HCT116 (cell line): ENCODE measurements at regions not wholly inside any gene's neighbourhood (a gene's known extent, or its start where the extent isn't known, plus 50 kb on each side); places are given as distances from the start of the nearest gene placed in this dataset.

Experiments
- ATAC-seq: fragments of 200-7000 bp; cut with Tn5 transposase; 2 replicates; pipeline ENCODE4 v1.9.1; 2020; ENCODE audit warnings: mild to moderate bottlenecking, moderate library complexity
- BruUV-seq: library from RNA; stranded (reverse); fragments of 400-500 nt; replicated peaks from 2 replicates; lab custom pipeline; 2021; lab: Mats Ljungman, UMichigan
- CTCF ChIA-PET: fragments of 300-600 bp; sonication (Branson Sonifier 250); formaldehyde crosslinking; loops from one replicate; lab custom pipeline; 2021; ENCODE audit warnings: antibody characterized with exemption; lab: Charles Lee
- POLR2A ChIA-PET: fragments of 300-600, 350-600 bp; sonication (Branson Sonifier 250); formaldehyde crosslinking; loops from one replicate; lab custom pipeline; 2021; ENCODE audit warnings: antibody characterized with exemption; lab: Charles Lee
- RAD21 ChIA-PET, 2 experiments: fragments of 300-600 bp; sonication (Branson Sonifier 250); formaldehyde crosslinking; loops; one replicate each; lab custom pipeline; 2023; ENCODE audit warnings: low total read pairs in 2 of 2; ENCODE audit not compliant: uncharacterized antibody in 2 of 2, unreplicated experiment in 2 of 2, low non-redundant PET in 1 of 2; lab: Charles Lee
- DNase-seq: peaks from one replicate; pipeline ENCODE4 v3.0.0-alpha.2; 2010; ENCODE audit warnings: low read depth, low spot score
- H2AFZ ChIP-seq: fragments of 200-600 bp; shearing (Covaris generic), sonication (generic); 2 replicates; pipeline ENCODE4 v1.6.1; 2017; ENCODE audit warnings: low read depth, mixed run types, mixed read lengths, antibody characterized with exemption, low read length; ENCODE audit not compliant: poor library complexity, severe bottlenecking
- H3K27ac ChIP-seq: 2 replicates; pipeline ENCODE4 v1.5.1; 2012; ENCODE audit warnings: low read depth, low read length
- H3K27me3 ChIP-seq: fragments of 200-600 bp; sonication (generic); 2 replicates; pipeline ENCODE4 v1.6.1; 2016; ENCODE audit warnings: mixed run types, low read length, mixed read lengths; ENCODE audit not compliant: insufficient read depth
- H3K36me3 ChIP-seq, 2 experiments: fragments of 200-500 bp in 1 of 2; fragments of 200-600 bp in 1 of 2; sonication (Bioruptor generic) in 1 of 2; sonication (generic) in 1 of 2; 2 replicates each; pipeline versions ENCODE4 v1.5.1 to v1.6.1; 2014 to 2016; ENCODE audit warnings: low read length in 2 of 2, inconsistent platforms in 1 of 2, mixed read lengths in 1 of 2, mixed run types in 1 of 2; ENCODE audit not compliant: insufficient read depth in 2 of 2, control insufficient read depth in 1 of 2
- H3K4me1 ChIP-seq, 2 experiments: fragments of 200-600 bp in 1 of 2; sonication (generic) in 1 of 2; 2 replicates each; pipeline versions ENCODE4 v1.5.1 to v1.6.1; 2012 to 2017; ENCODE audit warnings: low read length in 2 of 2, inconsistent platforms in 1 of 2, mild to moderate bottlenecking in 1 of 2, mixed read lengths in 1 of 2, mixed run types in 1 of 2, moderate library complexity in 1 of 2; ENCODE audit not compliant: insufficient read depth in 2 of 2, control insufficient read depth in 1 of 2
- H3K4me2 ChIP-seq: fragments of 200-600 bp; sonication (generic); 2 replicates; pipeline ENCODE4 v1.6.1; 2017; ENCODE audit warnings: mixed run types, low read length, mixed read lengths
- H3K4me3 ChIP-seq, 2 experiments: fragments of 200-600 bp in 1 of 2; sonication (generic) in 1 of 2; replicated peaks in 1 of 2; 2 replicates each; pipeline ENCODE4 v1.5.1; 2011 to 2016; ENCODE audit warnings: low read length in 2 of 2, control low read depth in 1 of 2, low read depth in 1 of 2, mild to moderate bottlenecking in 1 of 2, mixed read lengths in 1 of 2, mixed run types in 1 of 2
- H3K79me2 ChIP-seq: fragments of 200-600 bp; sonication (generic); 2 replicates; pipeline ENCODE4 v1.6.1; 2017; ENCODE audit warnings: mild to moderate bottlenecking, mixed run types, low read length, moderate library complexity, mixed read lengths; ENCODE audit not compliant: insufficient read depth
- H3K9ac ChIP-seq: fragments of 200-600 bp; sonication (generic); 2 replicates; pipeline ENCODE4 v1.6.1; 2016; ENCODE audit warnings: low read length, mixed read lengths
- H3K9me2 ChIP-seq: fragments of 200-600 bp; sonication (generic), shearing (Covaris generic); 2 replicates; pipeline ENCODE4 v1.6.1; 2017; ENCODE audit warnings: mixed run types, mild to moderate bottlenecking, moderate library complexity; ENCODE audit not compliant: insufficient read depth
- H3K9me3 ChIP-seq, 2 experiments: fragments of 200-500 bp in 1 of 2; fragments of 200-600 bp in 1 of 2; sonication (Bioruptor generic) in 1 of 2; sonication (generic) in 1 of 2; 2 replicates each; pipeline ENCODE4 v1.6.1; 2014 to 2017; ENCODE audit warnings: low read length in 2 of 2, mixed read lengths in 2 of 2, inconsistent platforms in 1 of 2, low read depth in 1 of 2, mild to moderate bottlenecking in 1 of 2, mixed run types in 1 of 2, moderate library complexity in 1 of 2; ENCODE audit not compliant: control insufficient read depth in 1 of 2, insufficient read depth in 1 of 2
- H4K20me1 ChIP-seq: fragments of 200-600 bp; sonication (generic), shearing (Covaris generic); 2 replicates; pipeline ENCODE4 v1.6.1; 2017; ENCODE audit warnings: mixed run types, mild to moderate bottlenecking, moderate library complexity; ENCODE audit not compliant: insufficient read depth
- EGR1 ChIP-seq: IDR thresholded peaks from 2 replicates; pipeline ENCODE4 v1.6.1; 2012; ENCODE audit warnings: low read depth
- POLR2A ChIP-seq: IDR thresholded peaks from 2 replicates; pipeline ENCODE4 v1.7.0; 2011; ENCODE audit warnings: borderline replicate concordance; ENCODE audit not compliant: insufficient read depth, insufficient read length; ENCODE audit errors: extremely low read depth
- SIN3A ChIP-seq: IDR thresholded peaks from 2 replicates; pipeline ENCODE4 v1.6.1; 2012; ENCODE audit warnings: low read depth
- SP1 ChIP-seq: IDR thresholded peaks from 2 replicates; pipeline ENCODE4 v1.6.1; 2012; ENCODE audit warnings: low read depth
- ZFX ChIP-seq: fragments of 450-650 bp; IDR thresholded peaks from 2 replicates; pipeline ENCODE4 v1.6.1; 2017
- intact Hi-C: fragments of 100-400 bp; cut with micrococcal nuclease; formaldehyde crosslinking; loops from 2 replicates; pipeline ENCODE4 v1.10.0; 2022
- TF ChIP-seq, protein P1 (sequence below), 3 experiments: fragments of 200-600 bp in 1 of 3; sonication (generic) in 1 of 3; IDR thresholded peaks in 2 of 3; conservative IDR thresholded peaks in 1 of 3; 2 replicates each; pipeline ENCODE4 v1.5.1; 2012 to 2017; ENCODE audit warnings: low read depth in 2 of 3, low read length in 2 of 3, antibody characterized with exemption in 1 of 3, borderline replicate concordance in 1 of 3, control low read depth in 1 of 3, mild to moderate bottlenecking in 1 of 3, mixed read lengths in 1 of 3, mixed run types in 1 of 3, moderate library complexity in 1 of 3; ENCODE audit not compliant: insufficient read depth in 1 of 3
- TF ChIP-seq, protein P2 (sequence below): IDR thresholded peaks from 2 replicates; pipeline ENCODE4 v1.6.1; 2011; ENCODE audit warnings: mild to moderate bottlenecking, low read length, moderate library complexity; ENCODE audit not compliant: insufficient replicate concordance; ENCODE audit errors: extremely low read depth

DNA sequence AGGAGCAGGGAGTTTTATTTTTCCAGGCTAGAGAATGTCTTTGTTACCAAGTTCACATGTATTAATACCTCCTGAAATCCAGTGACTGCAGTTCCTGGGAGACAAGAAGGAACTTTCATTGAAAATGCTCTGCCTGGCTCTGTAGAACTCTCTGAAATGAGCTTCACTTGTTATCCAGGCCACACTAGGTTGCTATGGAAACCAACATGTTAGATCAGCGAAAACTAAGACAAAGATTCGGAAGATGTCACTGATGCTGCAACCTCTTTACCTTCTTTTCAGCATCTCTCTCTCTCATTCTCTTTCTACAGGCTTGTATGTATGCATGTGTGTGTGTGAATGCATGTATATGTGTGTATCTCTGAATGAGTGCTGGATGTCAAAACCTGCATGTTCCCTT, 218.5 kb downstream of the TRIB2 start:
- Histone ChIP-seq H3K36me3 (no peaks in the 10 kb centered on the region), H3K79me2 (no peaks in the 10 kb centered on the region), H3K4me3 (no peak overlapping the region), H3K4me2 (no peak overlapping the region), H2AFZ (no peak overlapping the region), H3K27ac (no peak overlapping the region), H3K9ac (no peak overlapping the region), H4K20me1 (no peaks in the 10 kb centered on the region), H3K4me1 (no peaks in the 10 kb centered on the region), H3K9me2 (no peaks in the 10 kb centered on the region), H3K27me3 (no peaks in the 10 kb centered on the region), H3K9me3 (no peaks in the 10 kb centered on the region)
- DNase-seq (no peak), ATAC-seq (no peak)
- intact Hi-C loops, result no loop called here
- POLR2A ChIA-PET, result no interaction called here
- no peak for TF ChIP-seq SP1
- TF ChIP-seq SIN3A, result no peak
- TF ChIP-seq POLR2A, result no peak
- TF ChIP-seq, protein P1, sequence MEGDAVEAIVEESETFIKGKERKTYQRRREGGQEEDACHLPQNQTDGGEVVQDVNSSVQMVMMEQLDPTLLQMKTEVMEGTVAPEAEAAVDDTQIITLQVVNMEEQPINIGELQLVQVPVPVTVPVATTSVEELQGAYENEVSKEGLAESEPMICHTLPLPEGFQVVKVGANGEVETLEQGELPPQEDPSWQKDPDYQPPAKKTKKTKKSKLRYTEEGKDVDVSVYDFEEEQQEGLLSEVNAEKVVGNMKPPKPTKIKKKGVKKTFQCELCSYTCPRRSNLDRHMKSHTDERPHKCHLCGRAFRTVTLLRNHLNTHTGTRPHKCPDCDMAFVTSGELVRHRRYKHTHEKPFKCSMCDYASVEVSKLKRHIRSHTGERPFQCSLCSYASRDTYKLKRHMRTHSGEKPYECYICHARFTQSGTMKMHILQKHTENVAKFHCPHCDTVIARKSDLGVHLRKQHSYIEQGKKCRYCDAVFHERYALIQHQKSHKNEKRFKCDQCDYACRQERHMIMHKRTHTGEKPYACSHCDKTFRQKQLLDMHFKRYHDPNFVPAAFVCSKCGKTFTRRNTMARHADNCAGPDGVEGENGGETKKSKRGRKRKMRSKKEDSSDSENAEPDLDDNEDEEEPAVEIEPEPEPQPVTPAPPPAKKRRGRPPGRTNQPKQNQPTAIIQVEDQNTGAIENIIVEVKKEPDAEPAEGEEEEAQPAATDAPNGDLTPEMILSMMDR (IDR thresholded peaks at IDR 0.05 in 2 of 3, conservative IDR thresholded peaks at IDR 0.05 in 1 of 3; ENCODE audit: borderline replicate concordance in 1 of 3, insufficient read depth in 1 of 3, low read depth in 2 of 3, low read length in 2 of 3), result no peak
- TF ChIP-seq, protein P2, sequence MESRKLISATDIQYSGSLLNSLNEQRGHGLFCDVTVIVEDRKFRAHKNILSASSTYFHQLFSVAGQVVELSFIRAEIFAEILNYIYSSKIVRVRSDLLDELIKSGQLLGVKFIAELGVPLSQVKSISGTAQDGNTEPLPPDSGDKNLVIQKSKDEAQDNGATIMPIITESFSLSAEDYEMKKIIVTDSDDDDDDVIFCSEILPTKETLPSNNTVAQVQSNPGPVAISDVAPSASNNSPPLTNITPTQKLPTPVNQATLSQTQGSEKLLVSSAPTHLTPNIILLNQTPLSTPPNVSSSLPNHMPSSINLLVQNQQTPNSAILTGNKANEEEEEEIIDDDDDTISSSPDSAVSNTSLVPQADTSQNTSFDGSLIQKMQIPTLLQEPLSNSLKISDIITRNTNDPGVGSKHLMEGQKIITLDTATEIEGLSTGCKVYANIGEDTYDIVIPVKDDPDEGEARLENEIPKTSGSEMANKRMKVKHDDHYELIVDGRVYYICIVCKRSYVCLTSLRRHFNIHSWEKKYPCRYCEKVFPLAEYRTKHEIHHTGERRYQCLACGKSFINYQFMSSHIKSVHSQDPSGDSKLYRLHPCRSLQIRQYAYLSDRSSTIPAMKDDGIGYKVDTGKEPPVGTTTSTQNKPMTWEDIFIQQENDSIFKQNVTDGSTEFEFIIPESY, result no peak
- TF ChIP-seq EGR1, result no peak
- TF ChIP-seq ZFX, result no peak
- no TSS peak for BruUV-seq
- CTCF ChIA-PET, result no interaction called here
- RAD21 ChIA-PET, result no interaction called here
